SK-N-SH (cell line): ENCODE measurements at regions not wholly inside any gene's neighbourhood (a gene's known extent, or its start where the extent isn't known, plus 50 kb on each side); places are given as distances from the start of the nearest gene placed in this dataset.

Experiments used
- CTCF ChIA-PET: fragments of 300-600, 350-600 bp; formaldehyde crosslinking; extraction: SDS; loops from one replicate; lab custom pipeline; 2021; lab: Yijun Ruan, JAX
- POLR2A ChIA-PET: fragments of 350-600 bp; sonication (Branson Sonifier 250); formaldehyde crosslinking; extraction: SDS; loops from one replicate; lab custom pipeline; 2020; ENCODE audit warnings: antibody characterized with exemption, inconsistent platforms; lab: Yijun Ruan, JAX
- DNase-seq: peaks from one replicate; pipeline ENCODE4 v3.0.0; 2012
- H2AFZ ChIP-seq: fragments of 200-600 bp; sonication (generic); 2 replicates; pipeline ENCODE4 v1.8.1; 2016; ENCODE audit warnings: antibody characterized with exemption, mild to moderate bottlenecking, low read depth
- H3F3A ChIP-seq: fragments of 200-600 bp; sonication (generic); replicated peaks from 2 replicates; pipeline ENCODE3; 2016; ENCODE audit warnings: antibody characterized with exemption, mild to moderate bottlenecking; ENCODE audit not compliant: insufficient read depth
- H3K27ac ChIP-seq, 2 experiments: fragments of 200-500 bp in 1 of 2; fragments of 200-600 bp in 1 of 2; sonication (Bioruptor generic) in 1 of 2; sonication (generic), shearing (Covaris generic) in 1 of 2; 2 replicates each; pipeline versions ENCODE4 v1.5.1 to v1.6.1; 2014 to 2016; ENCODE audit warnings: low read depth in 2 of 2, inconsistent platforms in 1 of 2, low read length in 1 of 2, mild to moderate bottlenecking in 1 of 2, mixed read lengths in 1 of 2
- H3K27me3 ChIP-seq: fragments of 200-600 bp; sonication (generic), shearing (Covaris generic); 2 replicates; pipeline ENCODE4 v1.6.1; 2016; ENCODE audit warnings: mixed run types; ENCODE audit not compliant: insufficient read depth
- H3K36me3 ChIP-seq, 2 experiments: fragments of 200-500 bp in 1 of 2; fragments of 200-600 bp in 1 of 2; sonication (Bioruptor generic) in 1 of 2; sonication (generic) in 1 of 2; replicated peaks in 1 of 2; 2 replicates each; pipeline versions ENCODE3 to v1.5.1; 2014 to 2016; ENCODE audit warnings: low read length in 1 of 2, mild to moderate bottlenecking in 1 of 2; ENCODE audit not compliant: insufficient read depth in 2 of 2, control insufficient read depth in 1 of 2
- H3K4me1 ChIP-seq, 2 experiments: fragments of 200-500 bp in 1 of 2; fragments of 200-600 bp in 1 of 2; sonication (Bioruptor generic) in 1 of 2; sonication (generic), shearing (Covaris generic) in 1 of 2; 2 replicates each; pipeline versions ENCODE4 v1.5.1 to v1.6.1; 2014 to 2016; ENCODE audit warnings: low read depth in 1 of 2, low read length in 1 of 2, mixed run types in 1 of 2; ENCODE audit not compliant: insufficient read depth in 2 of 2, control insufficient read depth in 1 of 2
- H3K4me2 ChIP-seq: fragments of 200-600 bp; sonication (generic), shearing (Covaris generic); 2 replicates; pipeline ENCODE4 v1.6.1; 2017; ENCODE audit warnings: mixed run types
- H3K4me3 ChIP-seq, 2 experiments: fragments of 200-500 bp in 1 of 2; fragments of 200-600 bp in 1 of 2; sonication (Bioruptor generic) in 1 of 2; sonication (generic), shearing (Covaris generic) in 1 of 2; 2 replicates each; pipeline versions ENCODE4 v1.5.1 to v1.8.1; 2014 to 2016; ENCODE audit warnings: low read depth in 2 of 2, inconsistent platforms in 1 of 2, low read length in 1 of 2, mild to moderate bottlenecking in 1 of 2, mixed read lengths in 1 of 2, moderate library complexity in 1 of 2
- H3K79me2 ChIP-seq: fragments of 200-600 bp; sonication (generic); 2 replicates; pipeline ENCODE4 v1.8.1; 2017; ENCODE audit warnings: mild to moderate bottlenecking; ENCODE audit not compliant: insufficient read depth
- H3K9ac ChIP-seq: fragments of 200-600 bp; sonication (generic); 2 replicates; pipeline ENCODE4 v1.6.1; 2017; ENCODE audit warnings: mixed run types
- H3K9me2 ChIP-seq: fragments of 200-600 bp; sonication (generic); 2 replicates; pipeline ENCODE4 v1.6.1; 2017; ENCODE audit warnings: mixed run types
- H3K9me3 ChIP-seq: fragments of 200-600 bp; sonication (generic); 2 replicates; pipeline ENCODE4 v1.6.1; 2017; ENCODE audit warnings: mixed run types, mild to moderate bottlenecking, moderate library complexity
- H4K20me1 ChIP-seq: fragments of 200-600 bp; sonication (generic); 2 replicates; pipeline ENCODE4 v1.6.1; 2017; ENCODE audit warnings: mild to moderate bottlenecking, mixed run types; ENCODE audit not compliant: insufficient read depth
- FOSL2 ChIP-seq: IDR thresholded peaks from 2 replicates; pipeline ENCODE4 v1.4.0; 2012; ENCODE audit warnings: low read depth, mild to moderate bottlenecking, moderate library complexity, borderline replicate concordance
- GABPA ChIP-seq: IDR thresholded peaks from 2 replicates; pipeline ENCODE4 v1.4.0; 2012; ENCODE audit warnings: low read depth, mild to moderate bottlenecking
- GATA2 ChIP-seq: sonication (generic); formaldehyde crosslinking; IDR thresholded peaks from 2 replicates; pipeline ENCODE4 v1.5.0; 2020; ENCODE audit warnings: mild to moderate bottlenecking, missing genetic modification reagents
- IRF3 ChIP-seq: fragments of 150-350 bp; IDR thresholded peaks from 2 replicates; pipeline ENCODE4 v1.6.1; 2016; ENCODE audit warnings: mild to moderate bottlenecking, low read depth, low read length
- MEF2A ChIP-seq: IDR thresholded peaks from 2 replicates; pipeline ENCODE4 v1.4.0; 2012; ENCODE audit warnings: low read depth, borderline replicate concordance
- MXI1 ChIP-seq: IDR thresholded peaks from 2 replicates; pipeline ENCODE4 v1.6.1; 2012; ENCODE audit warnings: mild to moderate bottlenecking, low read depth, low read length, improper control_type of control experiment
- NFIC ChIP-seq: IDR thresholded peaks from 2 replicates; pipeline ENCODE4 v1.4.0; 2012; ENCODE audit warnings: borderline replicate concordance
- NRF1 ChIP-seq: IDR thresholded peaks from 2 replicates; pipeline ENCODE4 v1.6.1; 2012; ENCODE audit warnings: low read depth, mild to moderate bottlenecking, low read length
- POLR2AphosphoS5 ChIP-seq: IDR thresholded peaks from 2 replicates; pipeline ENCODE4 v1.6.1; 2012; ENCODE audit warnings: low read depth, low read length
- RCOR1 ChIP-seq: fragments of 150-350 bp; IDR thresholded peaks from 2 replicates; pipeline ENCODE4 v1.6.1; 2017; ENCODE audit warnings: antibody characterized with exemption, low read length
- REST ChIP-seq: IDR thresholded peaks from 2 replicates; pipeline ENCODE4 v1.6.1; 2012; ENCODE audit warnings: mild to moderate bottlenecking, low read depth, low read length, moderate library complexity
- RXRA ChIP-seq: IDR thresholded peaks from 2 replicates; pipeline ENCODE4 v1.4.0; 2012; ENCODE audit warnings: low read depth, mild to moderate bottlenecking, borderline replicate concordance
- SIN3A ChIP-seq: IDR thresholded peaks from 2 replicates; pipeline ENCODE4 v1.6.1; 2012; ENCODE audit warnings: low read depth, mild to moderate bottlenecking, low read length, moderate library complexity, borderline replicate concordance
- TCF12 ChIP-seq: IDR thresholded peaks from 2 replicates; pipeline ENCODE4 v1.4.0; 2012
- USF2 ChIP-seq: fragments of 150-350 bp; IDR thresholded peaks from 2 replicates; pipeline ENCODE4 v1.6.1; 2017; ENCODE audit warnings: antibody characterized with exemption, low read length, low read depth, borderline replicate concordance
- WGBS: methylation state at CpG from one replicate; pipeline ENCODE4 v1.1.6; 2017; ENCODE audit warnings: low lambda C conversion rate; 5-methylcytosine and 5-hydroxymethylcytosine counted together
- TF ChIP-seq, protein P1 (sequence below): IDR thresholded peaks from 2 replicates; pipeline ENCODE4; 2012
- TF ChIP-seq, protein P2 (sequence below): IDR thresholded peaks from 2 replicates; pipeline ENCODE4 v1.4.0; 2012; ENCODE audit warnings: low read depth, borderline replicate concordance

DNA sequence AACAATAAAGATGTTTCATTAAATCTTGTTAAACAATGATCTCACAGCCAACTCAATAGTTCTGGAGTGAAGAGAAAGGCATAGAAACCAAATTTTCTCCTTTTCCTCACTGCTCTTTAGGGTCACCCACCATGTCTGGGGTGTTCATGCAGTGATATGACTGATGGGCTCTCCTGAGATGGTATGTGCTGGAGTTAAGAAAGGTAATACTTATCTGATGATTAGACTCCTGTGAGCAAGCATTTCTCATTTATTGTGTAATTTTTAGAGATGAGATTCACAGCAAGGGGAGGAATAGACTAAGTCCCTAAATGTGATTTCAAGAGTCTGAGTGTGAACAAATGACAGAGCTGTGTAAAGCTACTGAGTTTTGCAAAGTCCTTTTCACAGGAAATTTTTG is 1361.3 kb upstream of the CELF2 start:
- Histone ChIP-seq H3K27ac (no peak overlapping the region), H3K9ac (no peak overlapping the region), H3K27me3 (no peaks in the 10 kb centered on the region), H3K4me3 (no peak overlapping the region), H3K9me2 (no peaks in the 10 kb centered on the region; the same call in 1 of the 2 replicates), H3K9me3 (no peaks in the 10 kb centered on the region), H4K20me1 (no peaks in the 10 kb centered on the region), H3F3A (no peaks in the 10 kb centered on the region), H2AFZ (no peak overlapping the region), H3K4me1 (no peaks in the 10 kb centered on the region), H3K36me3 (no peaks in the 10 kb centered on the region), H3K79me2 (no peaks in the 10 kb centered on the region), H3K4me2 (no peak overlapping the region)
- no peak for TF ChIP-seq FOSL2
- no peak for TF ChIP-seq GATA2 (CRISPR knock-in tag)
- TF ChIP-seq REST, result no peak
- no peak for TF ChIP-seq NFIC
- no peak for TF ChIP-seq RXRA
- TF ChIP-seq MEF2A, result no peak
- POLR2A ChIA-PET, result no interaction called here
- DNase-seq, result no peak
- CTCF ChIA-PET, result no interaction called here

DNA sequence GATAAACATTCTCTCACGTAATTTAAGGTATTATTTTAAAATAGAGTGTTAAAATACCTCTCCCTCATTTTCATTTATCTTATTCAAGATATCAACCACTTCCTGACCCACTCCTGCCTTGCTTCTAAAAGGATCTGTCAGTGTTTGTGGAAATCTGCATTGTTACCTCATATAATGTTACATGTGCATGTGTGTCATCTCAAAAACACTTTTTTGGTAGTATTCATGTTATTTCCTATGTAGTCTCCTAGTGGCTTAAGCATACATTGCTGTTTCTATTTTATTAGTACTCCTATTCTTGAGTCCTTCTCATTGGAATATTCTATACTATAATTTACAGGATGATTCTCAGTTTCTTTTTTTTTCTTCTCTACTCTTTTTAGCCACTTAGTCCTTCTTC is 1360.7 kb upstream of the CELF2 start:
- no peaks in the 10 kb centered on the region for H3K79me2 ChIP-seq
- CTCF ChIA-PET, result no interaction called here
- H3K4me3 ChIP-seq, result no peak overlapping the region
- no peaks in the 10 kb centered on the region for H3K9me3 ChIP-seq
- POLR2A ChIA-PET, result no interaction called here
- no peak overlapping the region for H3K9ac ChIP-seq
- no peak for DNase-seq
- H3K9me2 ChIP-seq, result no peaks in the 10 kb centered on the region; the same call in 1 of the 2 replicates
- no peaks in the 10 kb centered on the region for H3K27me3 ChIP-seq
- no peak overlapping the region for H3K27ac ChIP-seq
- H3K4me2 ChIP-seq, result no peak overlapping the region
- H4K20me1 ChIP-seq, result no peaks in the 10 kb centered on the region
- 3% methylated on average over 1 of the region's 1 CpG for WGBS
- TF ChIP-seq RXRA (no peak), USF2 (no peak), GABPA (no peak), RCOR1 (no peak), IRF3 (no peak), TCF12 (no peak), SIN3A (no peak), MEF2A (no peak), NFIC (no peak), NRF1 (no peak), POLR2AphosphoS5 (no peak), GATA2 (CRISPR knock-in tag) (no peak), MXI1 (no peak)
- TF ChIP-seq, protein P1, sequence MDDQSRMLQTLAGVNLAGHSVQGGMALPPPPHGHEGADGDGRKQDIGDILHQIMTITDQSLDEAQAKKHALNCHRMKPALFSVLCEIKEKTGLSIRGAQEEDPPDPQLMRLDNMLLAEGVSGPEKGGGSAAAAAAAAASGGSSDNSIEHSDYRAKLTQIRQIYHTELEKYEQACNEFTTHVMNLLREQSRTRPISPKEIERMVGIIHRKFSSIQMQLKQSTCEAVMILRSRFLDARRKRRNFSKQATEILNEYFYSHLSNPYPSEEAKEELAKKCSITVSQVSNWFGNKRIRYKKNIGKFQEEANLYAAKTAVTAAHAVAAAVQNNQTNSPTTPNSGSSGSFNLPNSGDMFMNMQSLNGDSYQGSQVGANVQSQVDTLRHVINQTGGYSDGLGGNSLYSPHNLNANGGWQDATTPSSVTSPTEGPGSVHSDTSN, result no peak
- TF ChIP-seq, protein P2, sequence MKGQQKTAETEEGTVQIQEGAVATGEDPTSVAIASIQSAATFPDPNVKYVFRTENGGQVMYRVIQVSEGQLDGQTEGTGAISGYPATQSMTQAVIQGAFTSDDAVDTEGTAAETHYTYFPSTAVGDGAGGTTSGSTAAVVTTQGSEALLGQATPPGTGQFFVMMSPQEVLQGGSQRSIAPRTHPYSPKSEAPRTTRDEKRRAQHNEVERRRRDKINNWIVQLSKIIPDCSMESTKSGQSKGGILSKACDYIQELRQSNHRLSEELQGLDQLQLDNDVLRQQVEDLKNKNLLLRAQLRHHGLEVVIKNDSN, result no peak
- no peak overlapping the region for H2AFZ ChIP-seq
- no peaks in the 10 kb centered on the region for H3K4me1 ChIP-seq
- no peaks in the 10 kb centered on the region for H3F3A ChIP-seq
- H3K36me3 ChIP-seq, result no peaks in the 10 kb centered on the region
